Smooth muscle cell (in vitro differentiated cells): ENCODE measurements at regions not wholly inside any gene's neighbourhood (a gene's known extent, or its start where the extent isn't known, plus 50 kb on each side); places are given as distances from the start of the nearest gene placed in this dataset.

Experiments used
- DNase-seq: peaks from one replicate; lab custom pipeline; 2025; ENCODE audit not compliant: unreplicated experiment; lab: John Stamatoyannopoulos, UW
- H2AFZ ChIP-seq: fragments of 200-600 bp; sonication (generic); 2 replicates; pipeline ENCODE4 v1.6.0; 2016; ENCODE audit warnings: antibody characterized with exemption, low read depth, mild to moderate bottlenecking
- H3F3A ChIP-seq: fragments of 200-600 bp; sonication (generic); 2 replicates; pipeline ENCODE4 v1.6.0; 2017; ENCODE audit warnings: antibody characterized with exemption, low read depth
- H3K27ac ChIP-seq: fragments of 200-600 bp; sonication (generic); 2 replicates; pipeline ENCODE4 v1.5.1; 2016; ENCODE audit warnings: low read depth, mild to moderate bottlenecking
- H3K27me3 ChIP-seq: fragments of 200-600 bp; sonication (generic); 2 replicates; pipeline ENCODE4 v1.6.1; 2016; ENCODE audit warnings: low read depth, mild to moderate bottlenecking
- H3K36me3 ChIP-seq: fragments of 200-600 bp; sonication (generic); 2 replicates; pipeline ENCODE4 v1.5.1; 2016; ENCODE audit warnings: low read depth
- H3K4me1 ChIP-seq: fragments of 200-600 bp; sonication (generic); 2 replicates; pipeline ENCODE4 v1.5.1; 2016; ENCODE audit warnings: low read depth
- H3K4me2 ChIP-seq: fragments of 200-600 bp; sonication (generic); 2 replicates; pipeline ENCODE4 v1.6.0; 2016; ENCODE audit warnings: mild to moderate bottlenecking
- H3K4me3 ChIP-seq: fragments of 200-600 bp; sonication (generic); 2 replicates; pipeline ENCODE4 v1.5.1; 2016; ENCODE audit warnings: mild to moderate bottlenecking
- H3K79me2 ChIP-seq: fragments of 200-600 bp; sonication (generic); 2 replicates; pipeline ENCODE4 v1.6.0; 2016; ENCODE audit warnings: low read depth, mild to moderate bottlenecking
- H3K9ac ChIP-seq: fragments of 200-600 bp; sonication (generic); 2 replicates; pipeline ENCODE4 v1.6.0; 2016; ENCODE audit warnings: low read depth
- H3K9me3 ChIP-seq: fragments of 200-600 bp; sonication (generic); replicated peaks from 2 replicates; pipeline ENCODE4 v1.5.1; 2016; ENCODE audit warnings: low read depth
- H4K20me1 ChIP-seq: fragments of 200-600 bp; sonication (generic); 2 replicates; pipeline ENCODE4 v1.6.0; 2016; ENCODE audit warnings: low read depth
- WGBS: methylation state at CpG from one replicate; pipeline ENCODE4 v1.1.7; 2016; ENCODE audit warnings: low lambda C conversion rate; 5-methylcytosine and 5-hydroxymethylcytosine counted together
- TF ChIP-seq, protein P1 (sequence below): fragments of 200-600 bp; sonication (generic); IDR thresholded peaks from 2 replicates; pipeline ENCODE4 v1.5.1; 2017; ENCODE audit warnings: borderline replicate concordance, mild to moderate bottlenecking, antibody characterized with exemption; ENCODE audit not compliant: insufficient read depth, poor library complexity, severe bottlenecking

DNA sequence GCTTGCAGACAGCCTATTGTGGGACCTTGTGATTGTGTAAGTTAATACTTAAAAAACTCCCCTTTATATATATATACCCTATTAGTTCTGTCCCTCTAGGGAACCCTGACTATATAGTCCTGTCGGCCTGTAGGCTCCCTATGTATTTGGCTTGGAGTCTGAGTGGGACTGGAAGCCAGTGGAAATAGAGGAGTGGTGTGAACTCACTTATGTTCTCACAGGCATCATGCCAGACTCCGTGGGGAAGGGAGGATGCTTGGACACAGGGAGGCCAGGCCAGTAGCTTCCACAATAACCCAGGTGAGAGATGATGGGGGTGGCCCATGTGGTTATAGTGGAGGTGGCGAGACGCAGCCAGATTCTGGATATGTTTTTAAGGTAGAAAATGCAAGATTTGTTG lies 136.7 kb upstream of the SYT6 start:
- TF ChIP-seq, protein P1, sequence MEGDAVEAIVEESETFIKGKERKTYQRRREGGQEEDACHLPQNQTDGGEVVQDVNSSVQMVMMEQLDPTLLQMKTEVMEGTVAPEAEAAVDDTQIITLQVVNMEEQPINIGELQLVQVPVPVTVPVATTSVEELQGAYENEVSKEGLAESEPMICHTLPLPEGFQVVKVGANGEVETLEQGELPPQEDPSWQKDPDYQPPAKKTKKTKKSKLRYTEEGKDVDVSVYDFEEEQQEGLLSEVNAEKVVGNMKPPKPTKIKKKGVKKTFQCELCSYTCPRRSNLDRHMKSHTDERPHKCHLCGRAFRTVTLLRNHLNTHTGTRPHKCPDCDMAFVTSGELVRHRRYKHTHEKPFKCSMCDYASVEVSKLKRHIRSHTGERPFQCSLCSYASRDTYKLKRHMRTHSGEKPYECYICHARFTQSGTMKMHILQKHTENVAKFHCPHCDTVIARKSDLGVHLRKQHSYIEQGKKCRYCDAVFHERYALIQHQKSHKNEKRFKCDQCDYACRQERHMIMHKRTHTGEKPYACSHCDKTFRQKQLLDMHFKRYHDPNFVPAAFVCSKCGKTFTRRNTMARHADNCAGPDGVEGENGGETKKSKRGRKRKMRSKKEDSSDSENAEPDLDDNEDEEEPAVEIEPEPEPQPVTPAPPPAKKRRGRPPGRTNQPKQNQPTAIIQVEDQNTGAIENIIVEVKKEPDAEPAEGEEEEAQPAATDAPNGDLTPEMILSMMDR, result no peak
- WGBS, result 91% methylated on average over 4 of the region's 4 CpGs
- no peak overlapping the region for H3K27ac ChIP-seq

DNA sequence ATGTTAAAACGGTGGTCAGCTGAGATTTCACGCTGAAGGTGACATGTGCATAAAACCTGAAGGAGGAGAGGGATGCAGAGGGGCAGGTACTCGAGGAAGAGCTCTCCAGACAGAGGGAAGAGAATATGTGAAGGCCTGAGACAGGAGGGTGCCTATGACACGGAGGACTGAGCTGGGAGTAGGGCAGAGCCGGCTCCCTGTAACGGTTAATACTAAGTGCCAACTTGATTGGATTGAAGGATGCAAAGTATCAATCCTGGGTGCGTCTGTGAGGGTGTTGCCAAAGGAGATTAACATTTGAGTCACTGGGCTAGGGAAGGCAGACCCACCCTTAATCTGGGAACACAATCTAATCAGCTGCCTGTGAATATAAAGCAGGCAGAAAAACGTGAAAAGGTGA lies 136.2 kb upstream of the SYT6 start:
- Histone ChIP-seq H3K9me3 (no peaks in the 10 kb centered on the region), H3K27me3 (no peaks in the 10 kb centered on the region), H4K20me1 (no peaks in the 10 kb centered on the region), H3K9ac (no peak overlapping the region), H3K79me2 (no peaks in the 10 kb centered on the region), H3K27ac (no peak overlapping the region), H2AFZ (no peak overlapping the region), H3K4me1 (no peaks in the 10 kb centered on the region), H3K4me3 (no peak overlapping the region), H3K4me2 (no peak overlapping the region), H3K36me3 (no peaks in the 10 kb centered on the region), H3F3A (no peaks in the 10 kb centered on the region)
- 79% methylated on average over 8 of the region's 8 CpGs for WGBS
- TF ChIP-seq, protein P1, result no peak
- no peak for DNase-seq

More for the DNA sequence above, 136.7 kb upstream of the SYT6 start:
- H2AFZ ChIP-seq, result no peak overlapping the region
- no peak overlapping the region for H3K4me3 ChIP-seq
- H3F3A ChIP-seq, result no peaks in the 10 kb centered on the region
- H3K27me3 ChIP-seq, result no peaks in the 10 kb centered on the region
- no peak for DNase-seq
- H3K9me3 ChIP-seq, result no peaks in the 10 kb centered on the region
- H3K36me3 ChIP-seq, result no peaks in the 10 kb centered on the region
- H3K79me2 ChIP-seq, result no peaks in the 10 kb centered on the region
- H3K4me2 ChIP-seq, result no peak overlapping the region
- no peaks in the 10 kb centered on the region for H3K4me1 ChIP-seq
- no peak overlapping the region for H3K9ac ChIP-seq
- H4K20me1 ChIP-seq, result no peaks in the 10 kb centered on the region

DNA sequence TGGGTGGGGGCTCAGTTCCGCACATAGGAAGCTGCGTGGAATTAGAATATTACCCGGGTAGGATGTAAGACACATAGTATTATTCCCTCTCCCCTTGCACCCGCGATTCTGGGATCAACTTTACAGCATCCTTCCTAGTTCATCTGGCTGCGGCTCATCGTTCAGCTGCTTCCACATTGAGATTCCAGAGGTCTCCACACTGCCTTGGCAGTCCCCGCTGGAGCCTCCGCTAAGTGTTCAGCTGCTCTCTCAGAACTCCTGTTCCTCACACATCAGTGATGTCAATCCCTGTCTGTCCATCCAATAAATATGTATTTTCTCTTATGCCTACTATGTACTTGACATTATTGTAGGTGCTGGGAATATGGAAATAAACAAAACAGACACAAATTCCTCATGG lies 135.6 kb upstream of the SYT6 start:
- Histone ChIP-seq H3K4me1 (no peaks in the 10 kb centered on the region), H3F3A (no peaks in the 10 kb centered on the region), H3K27ac (no peak overlapping the region), H4K20me1 (no peaks in the 10 kb centered on the region), H3K27me3 (no peaks in the 10 kb centered on the region), H3K79me2 (no peaks in the 10 kb centered on the region), H3K36me3 (no peaks in the 10 kb centered on the region), H2AFZ (no peak overlapping the region), H3K9me3 (no peaks in the 10 kb centered on the region), H3K9ac (no peak overlapping the region), H3K4me3 (no peak overlapping the region), H3K4me2 (no peak overlapping the region)
- 83% methylated on average over 9 of the region's 9 CpGs for WGBS
- DNase-seq, result no peak
- TF ChIP-seq, protein P1, result no peak

DNA sequence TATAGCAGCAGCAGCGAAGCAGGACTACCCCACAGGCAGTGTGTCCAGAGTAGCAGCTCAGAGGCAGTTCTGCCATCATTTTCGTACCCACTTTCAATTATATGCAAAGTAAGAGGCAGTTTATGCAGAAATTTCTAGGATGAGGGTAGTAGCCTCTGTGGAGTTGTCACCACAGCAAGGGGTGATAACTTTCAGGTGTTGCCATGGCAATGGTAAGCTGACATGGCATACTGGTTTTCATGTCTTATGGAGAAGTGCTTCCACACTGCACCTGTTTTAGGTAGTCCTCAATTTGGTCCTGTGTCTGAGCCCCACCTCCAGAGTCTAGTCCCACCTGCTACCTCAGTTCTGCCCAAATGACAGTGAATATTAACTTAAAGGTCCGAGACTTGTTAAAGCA lies 133.3 kb upstream of the SYT6 start:
- 96% methylated on average over 3 of the region's 3 CpGs for WGBS
- Histone ChIP-seq H2AFZ (no peak overlapping the region), H3K36me3 (no peaks in the 10 kb centered on the region), H3K27ac (no peak overlapping the region), H3K4me2 (no peak overlapping the region), H3K4me1 (no peaks in the 10 kb centered on the region), H3K79me2 (no peaks in the 10 kb centered on the region), H3K9me3 (no peaks in the 10 kb centered on the region), H3K9ac (no peak overlapping the region), H3K4me3 (no peak overlapping the region), H3K27me3 (no peaks in the 10 kb centered on the region), H3F3A (no peaks in the 10 kb centered on the region), H4K20me1 (no peaks in the 10 kb centered on the region)
- no peak for DNase-seq
- TF ChIP-seq, protein P1, result no peak
